SIG-M5 (cell line): ENCODE measurements at regions not wholly inside any gene's neighbourhood (a gene's known extent, or its start where the extent isn't known, plus 50 kb on each side); places are given as distances from the start of the nearest gene placed in this dataset.
"Not testable (repeated sequence)": the region's sequence is repeated elsewhere in the genome, so short reads cannot be mapped to it uniquely, and the experiment has no call there.

Source experiments
- DNase-seq: peaks from one replicate; lab custom pipeline; 2025; lab: John Stamatoyannopoulos, UW

DNA sequence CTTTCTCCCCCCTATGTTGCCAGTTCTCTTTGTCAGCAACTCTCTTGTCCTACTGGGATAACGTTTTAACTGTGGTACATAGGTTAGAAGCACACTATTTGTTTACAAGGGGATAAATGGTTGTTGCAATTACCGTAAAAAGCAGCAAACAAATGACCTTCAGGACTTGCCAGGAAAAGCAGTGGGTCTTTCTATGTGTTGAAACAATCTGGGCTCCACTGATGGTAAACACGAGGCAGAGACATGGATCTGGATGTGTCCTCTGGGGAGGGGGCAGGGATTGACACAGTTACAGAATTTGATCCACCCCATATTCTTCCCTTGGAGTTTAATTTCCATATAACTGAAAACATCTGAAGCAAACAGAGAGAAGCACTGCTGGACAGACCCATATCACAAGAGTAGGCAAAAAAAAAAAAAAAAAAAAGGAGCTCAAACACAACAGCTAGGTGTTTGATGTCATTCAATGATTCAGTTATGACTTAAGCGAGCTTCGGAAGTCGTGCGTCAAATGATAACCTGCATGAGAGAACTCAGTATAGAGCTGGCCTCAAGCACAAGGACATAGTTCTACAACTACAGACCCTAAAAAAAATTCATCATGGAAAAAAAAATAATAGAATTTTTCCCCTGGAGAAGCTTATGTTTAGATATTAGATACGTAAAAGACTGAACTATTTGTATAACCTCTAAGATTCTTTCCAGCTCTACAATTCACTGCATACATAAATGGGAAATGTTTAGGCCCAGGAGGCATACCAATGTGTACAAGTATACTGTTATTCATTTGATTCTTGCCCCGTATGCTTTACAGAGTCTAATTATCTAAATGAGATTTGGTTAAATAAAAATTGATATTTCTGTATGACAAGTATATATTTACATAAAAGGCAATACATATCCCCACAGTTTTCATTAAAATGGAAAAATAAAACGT, 127.7 kb downstream of the ALDH8A1 start:
- no peak for DNase-seq

DNA sequence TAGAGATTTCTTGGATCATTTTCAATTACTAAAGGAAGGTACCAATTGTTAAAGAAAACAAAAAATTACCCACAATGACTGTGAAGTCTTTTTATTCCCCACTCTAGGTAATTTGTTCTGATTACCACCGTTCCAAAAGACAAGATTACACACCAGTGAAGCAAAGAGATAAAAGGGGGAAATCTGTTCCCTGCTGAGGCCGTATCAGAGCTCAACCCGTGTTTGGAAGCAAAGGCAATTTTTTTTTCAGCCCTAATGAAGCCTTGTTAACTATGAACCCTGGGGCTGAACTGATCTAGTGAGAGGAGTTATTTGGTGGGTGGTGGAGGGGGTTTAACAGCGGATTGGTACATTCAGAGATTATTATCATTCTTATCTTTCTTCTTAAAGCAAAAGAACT, 128.5 kb downstream of the ALDH8A1 start:
- DNase-seq: no peak

GRCh38 chr6:134819863-134820800, 129.8 kb downstream of the ALDH8A1 start:
- no peak for DNase-seq

GRCh38 chr6:134819236-134819635, 130.7 kb downstream of the ALDH8A1 start:
- no peak for DNase-seq

GRCh38 chr6:134817448-134817847, 132.5 kb downstream of the ALDH8A1 start:
- DNase-seq: no peak

DNA sequence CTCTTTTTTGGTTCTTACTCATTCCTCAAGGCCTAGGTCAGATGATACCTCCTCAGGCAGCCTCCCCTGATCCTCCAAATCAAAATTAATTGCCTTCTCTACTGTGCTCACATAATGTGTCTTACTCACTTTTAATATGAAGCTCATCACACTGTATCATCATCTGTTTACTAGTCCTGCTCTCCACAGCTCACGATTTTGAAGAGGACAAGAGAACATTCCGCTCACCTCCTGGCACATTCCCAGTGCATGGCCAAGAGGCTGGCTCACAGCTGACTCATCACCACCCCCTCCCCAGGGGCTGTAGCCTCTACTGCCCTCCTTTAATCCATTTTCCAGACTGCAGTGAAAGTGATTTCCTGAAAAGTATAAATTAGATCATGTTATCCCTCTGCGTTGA, 133.1 kb downstream of the ALDH8A1 start:
- no peak for DNase-seq

- no peak for DNase-seq
These were observed 133.6 kb downstream of the ALDH8A1 start for GRCh38 chr6:134816300-134816699.

- DNase-seq: no peak
These were observed 135.7 kb downstream of the ALDH8A1 start for GRCh38 chr6:134814076-134814695.

- DNase-seq: no peak
These were observed 136.8 kb downstream of the ALDH8A1 start for GRCh38 chr6:134813146-134813545.

- no peak for DNase-seq
These were observed 139.5 kb downstream of the ALDH8A1 start for GRCh38 chr6:134810402-134810801.

DNA sequence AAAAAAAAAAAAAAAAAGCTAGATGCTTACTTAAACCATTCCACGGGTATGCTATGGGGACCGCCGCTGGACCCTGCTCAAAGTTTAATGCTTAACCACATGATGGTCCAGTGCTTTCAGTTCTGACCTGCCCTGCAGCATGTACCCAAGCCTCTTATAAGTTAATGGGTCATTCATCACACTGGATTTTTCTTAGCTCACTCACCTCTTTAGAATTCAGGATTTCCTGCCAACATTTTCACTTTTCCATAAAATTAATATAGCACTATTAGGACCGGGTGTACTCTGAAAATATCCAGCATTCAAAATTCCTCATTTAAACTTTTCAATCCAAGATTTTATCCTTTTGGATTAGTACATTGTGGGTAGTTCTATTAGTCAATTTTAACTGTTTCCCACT, 140.8 kb downstream of the ALDH8A1 start:
- DNase-seq: no peak

GRCh38 chr6:134806180-134806798, 143.6 kb downstream of the ALDH8A1 start:
- no peak for DNase-seq

GRCh38 chr6:134805168-134805567, 144.7 kb downstream of the ALDH8A1 start:
- no peak for DNase-seq

GRCh38 chr6:134804311-134804710, 145.6 kb downstream of the ALDH8A1 start:
- DNase-seq: not testable (repeated sequence)

DNA sequence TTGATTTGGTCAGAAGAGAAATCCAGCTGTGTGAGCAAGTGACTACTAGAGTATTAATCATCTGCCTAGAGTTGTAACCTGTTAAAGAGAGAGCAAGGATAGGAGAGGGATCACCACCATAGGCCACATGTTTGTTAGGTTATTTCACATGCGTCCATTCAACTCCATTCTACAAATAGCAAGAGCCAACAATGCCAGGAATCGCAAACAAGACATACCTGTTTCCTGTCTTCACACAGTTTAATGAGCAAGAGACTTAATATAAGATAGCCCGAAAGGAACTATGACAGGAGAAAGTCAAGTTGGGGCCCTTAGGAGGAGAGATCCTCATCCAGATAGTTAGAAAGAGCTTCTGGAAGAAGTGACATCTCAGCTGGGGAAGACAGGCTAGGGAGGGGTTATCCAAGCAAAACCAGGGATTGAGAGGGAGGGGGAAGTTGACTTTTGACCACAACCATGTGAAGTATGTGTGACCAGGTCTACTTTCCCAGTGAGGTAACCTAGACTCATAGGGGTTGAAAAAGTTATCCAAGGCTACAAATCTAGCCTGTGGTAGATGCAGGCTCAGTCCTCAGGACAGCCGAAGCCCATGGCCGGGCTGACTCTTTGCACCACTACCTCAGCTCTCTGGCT, 147.4 kb downstream of the ALDH8A1 start:
- no peak for DNase-seq

DNA sequence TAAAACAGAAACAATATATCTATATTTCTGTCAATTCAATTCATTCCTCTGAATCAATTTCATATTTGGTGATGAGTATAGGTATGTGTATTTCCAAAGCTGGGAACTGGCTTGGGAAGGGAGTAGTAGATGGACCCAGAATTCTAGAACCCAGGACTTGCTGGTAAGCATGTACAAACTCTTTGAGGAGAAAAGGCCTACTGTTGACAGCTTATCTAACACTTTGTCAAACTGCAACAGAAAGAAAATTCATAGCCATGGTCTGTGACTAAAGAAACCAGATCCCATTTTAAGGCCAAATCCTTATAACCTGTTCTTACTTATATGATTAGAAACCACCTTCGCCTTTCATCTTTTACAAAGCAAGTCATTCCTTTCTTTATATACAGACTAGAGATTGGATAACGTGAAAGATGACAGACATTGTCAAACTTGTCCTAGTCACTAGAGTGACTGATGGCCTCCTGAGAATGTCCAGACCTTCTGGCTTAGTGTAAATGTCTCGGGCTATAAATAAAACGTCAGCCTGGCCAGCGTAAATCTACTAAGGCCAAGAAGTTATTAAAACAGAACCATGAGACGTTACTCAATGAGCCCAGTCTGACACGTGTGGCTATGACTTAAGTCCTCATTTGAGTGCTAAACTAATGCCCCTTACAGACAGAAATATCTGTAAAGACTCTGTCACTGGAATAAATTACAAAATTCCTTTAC, 152.3 kb downstream of the ALDH8A1 start:
- DNase-seq: no peak

DNA sequence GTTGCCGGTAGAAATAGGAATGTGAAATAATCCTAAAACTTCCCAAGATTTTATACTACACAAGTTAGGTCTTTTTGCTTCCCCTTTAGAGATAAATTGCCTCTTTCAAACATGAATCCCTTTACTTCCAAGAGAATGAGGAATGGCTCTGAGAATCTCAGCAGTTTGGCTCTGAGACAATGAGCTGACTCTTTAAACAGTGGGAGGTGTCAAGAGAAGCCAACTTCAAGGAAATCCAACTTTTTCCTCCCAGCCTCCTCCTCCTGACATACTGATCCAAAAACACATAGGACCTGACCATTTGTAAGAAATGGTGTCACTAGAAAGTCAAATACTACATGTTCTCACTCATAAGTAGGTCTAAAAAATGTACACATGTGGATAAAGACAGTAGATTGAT, 154.2 kb downstream of the ALDH8A1 start:
- no peak for DNase-seq

- DNase-seq: no peak
These were observed 154.9 kb downstream of the ALDH8A1 start for GRCh38 chr6:134795001-134795400.

- not testable (repeated sequence) for DNase-seq
These were observed 158.6 kb downstream of the ALDH8A1 start for GRCh38 chr6:134791243-134791843.

DNA sequence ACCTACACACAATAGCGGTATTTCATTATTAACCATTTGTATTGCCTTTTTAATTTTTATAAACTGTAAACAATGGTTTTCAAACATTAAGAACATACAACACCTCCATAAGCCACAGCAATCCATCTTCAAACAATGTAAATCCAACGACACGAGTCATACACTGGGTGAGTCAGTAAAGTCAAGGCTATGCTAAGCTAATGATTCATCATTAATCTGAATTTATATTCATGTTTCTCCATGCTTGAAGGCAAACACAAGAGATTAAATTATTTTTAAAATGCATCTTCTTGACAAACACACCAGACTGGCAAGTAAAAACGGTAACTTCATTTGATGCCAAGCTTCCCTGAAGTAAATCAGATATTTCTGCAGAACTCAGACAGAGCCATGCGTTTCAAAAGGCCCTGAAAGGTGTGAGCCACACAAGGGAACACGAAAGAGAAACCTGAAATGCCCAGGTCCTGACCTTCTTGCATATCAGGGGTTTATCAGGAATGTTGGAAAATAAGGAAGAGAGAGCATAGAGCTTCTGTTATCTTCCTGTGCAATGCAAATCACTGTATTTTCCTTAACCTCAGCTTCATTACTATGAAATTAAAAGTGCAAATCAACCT, 162.5 kb downstream of the ALDH8A1 start:
- no peak for DNase-seq
